GM20000 (cell line): ENCODE measurements at regions not wholly inside any gene's neighbourhood (a gene's known extent, or its start where the extent isn't known, plus 50 kb on each side); places are given as distances from the start of the nearest gene placed in this dataset.

ENCODE experiments used
- DNase-seq: peaks from one replicate; pipeline ENCODE4 v3.0.0; 2012; ENCODE audit warnings: low spot score
- CTCF ChIP-seq: IDR thresholded peaks from 2 replicates; pipeline ENCODE4 v1.5.1; 2012; ENCODE audit warnings: mild to moderate bottlenecking, control low read depth; ENCODE audit errors: extremely low read depth, missing control alignments

- DNase-seq = no peak
- TF ChIP-seq CTCF = no peak
Measured at GRCh38 chr11:107102692-107103477, 84.6 kb upstream of the GUCY1A2 start.

GRCh38 chr11:107092667-107093066 is 74.4 kb upstream of the GUCY1A2 start:
- TF ChIP-seq CTCF = no peak
- no peak for DNase-seq

GRCh38 chr11:107078375-107078774 is 60.1 kb upstream of the GUCY1A2 start:
- no peak for DNase-seq
- no peak for TF ChIP-seq CTCF

DNA sequence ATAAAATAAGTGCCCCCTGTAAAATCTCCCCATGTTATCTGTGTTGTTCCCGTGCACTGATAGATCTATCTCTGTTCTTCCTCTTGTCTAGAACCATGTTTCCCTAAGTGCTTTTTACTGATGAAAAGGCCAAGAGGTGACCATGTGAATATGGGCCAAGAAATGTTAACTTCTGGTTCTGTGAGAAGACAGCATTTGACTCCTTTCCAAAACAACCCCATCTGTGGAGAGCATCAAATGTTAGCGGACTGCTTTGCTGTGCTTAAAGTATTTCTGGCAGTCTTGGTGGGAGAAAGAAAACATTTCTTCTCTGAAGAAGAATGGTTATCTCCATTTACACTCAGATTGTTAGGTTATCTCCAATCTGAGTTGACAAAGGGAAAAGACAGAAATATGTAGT is 58.6 kb upstream of the GUCY1A2 start:
- DNase-seq = no peak
- no peak for TF ChIP-seq CTCF

DNA sequence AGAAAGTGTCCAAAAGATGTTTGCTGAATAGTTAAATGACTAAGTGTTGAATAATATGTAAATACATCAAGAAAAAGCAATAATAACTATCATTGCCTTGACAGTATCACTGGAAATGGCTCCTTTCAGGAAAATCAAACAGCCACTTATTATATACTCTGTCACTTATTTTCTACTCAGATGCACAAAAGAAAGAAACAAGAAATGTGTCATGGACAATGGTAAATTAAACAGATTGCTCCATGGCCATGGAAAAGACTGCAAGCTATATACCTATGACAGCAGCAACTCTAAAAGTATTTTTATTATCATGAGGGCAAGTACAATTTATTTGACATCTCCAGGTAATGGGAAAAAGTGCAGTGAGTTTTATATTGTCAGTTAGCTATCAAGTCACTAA is 52.9 kb upstream of the GUCY1A2 start:
- TF ChIP-seq CTCF = no peak
- DNase-seq = no peak
